ENCODE measurements at regions not wholly inside any gene's neighbourhood (a gene's known extent, or its start where the extent isn't known, plus 50 kb on each side); places are given as distances from the start of the nearest gene placed in this dataset.

GRCh38 chr1:90296327-90296726 is 301.4 kb downstream of the ZNF326 start:
- TF ChIP-seq CTCF (IDR thresholded peaks at IDR 0.05) = no peak

- no peak for TF ChIP-seq CTCF (IDR thresholded peaks at IDR 0.05)
Measured at GRCh38 chr1:90295534-90295933, 300.6 kb downstream of the ZNF326 start.

GRCh38 chr1:90291431-90292216 is 296.7 kb downstream of the ZNF326 start:
- no peak for TF ChIP-seq CTCF (IDR thresholded peaks at IDR 0.05)

GRCh38 chr1:90282811-90283210 is 287.9 kb downstream of the ZNF326 start:
- no peak for TF ChIP-seq CTCF (IDR thresholded peaks at IDR 0.05)

GRCh38 chr1:90277270-90277669 is 282.4 kb downstream of the ZNF326 start:
- TF ChIP-seq CTCF (IDR thresholded peaks at IDR 0.05) = no peak

GRCh38 chr1:90274376-90274775 is 279.5 kb downstream of the ZNF326 start:
- no peak for TF ChIP-seq CTCF (IDR thresholded peaks at IDR 0.05)

GRCh38 chr1:90273241-90273774 is 278.4 kb downstream of the ZNF326 start:
- TF ChIP-seq CTCF (IDR thresholded peaks at IDR 0.05) = no peak
